H1 (cell line): ENCODE measurements at regions not wholly inside any gene's neighbourhood (a gene's known extent, or its start where the extent isn't known, plus 50 kb on each side); places are given as distances from the start of the nearest gene placed in this dataset.

Source experiments
- CTCF ChIA-PET: fragments of 300-600 bp; sonication (Branson Sonifier 250); formaldehyde crosslinking; loops from one replicate; lab custom pipeline; 2021; ENCODE audit not compliant: partially characterized antibody; lab: Charles Lee
- POLR2A ChIA-PET: fragments of 300-600 bp; sonication (Branson Sonifier 250); formaldehyde crosslinking; loops from one replicate; lab custom pipeline; 2021; ENCODE audit warnings: inconsistent platforms; ENCODE audit not compliant: partially characterized antibody; lab: Charles Lee
- DNase-seq, 2 experiments: peaks; one replicate each; pipeline versions ENCODE4 v3.0.0 to v3.0.0-alpha.2; 2010 to 2022; ENCODE audit warnings: low spot score in 2 of 2, low read depth in 1 of 2, mixed read lengths in 1 of 2
- FAIRE-seq: peaks from 2 replicates; lab custom pipeline; 2011; peaks lifted over from hg19 to GRCh38; lab: Jason Lieb, UNC
- H2AFZ ChIP-seq: 2 replicates; pipeline ENCODE4 v1.8.1; 2012; ENCODE audit warnings: low read length, inconsistent platforms
- H2AK5ac ChIP-seq: 2 replicates; pipeline ENCODE4 v1.6.1; 2013; ENCODE audit warnings: low read depth, low read length
- H2BK120ac ChIP-seq: replicated peaks from 2 replicates; pipeline ENCODE3; 2013; ENCODE audit warnings: low read depth, low read length, inconsistent platforms
- H2BK12ac ChIP-seq: 2 replicates; pipeline ENCODE4 v1.6.1; 2013; ENCODE audit warnings: low read depth, low read length
- H2BK15ac ChIP-seq: 2 replicates; pipeline ENCODE4 v1.6.1; 2013; ENCODE audit warnings: low read length
- H2BK20ac ChIP-seq: 2 replicates; pipeline ENCODE4 v1.6.1; 2013; ENCODE audit warnings: low read length
- H2BK5ac ChIP-seq: 2 replicates; pipeline ENCODE4 v1.6.1; 2013; ENCODE audit warnings: low read depth, low read length
- H3K14ac ChIP-seq: 2 replicates; pipeline ENCODE4 v1.6.1; 2013; ENCODE audit warnings: inconsistent platforms; ENCODE audit not compliant: insufficient read length
- H3K18ac ChIP-seq: 2 replicates; pipeline ENCODE4 v1.6.1; 2013; ENCODE audit warnings: low read length; ENCODE audit errors: extremely low read depth
- H3K23ac ChIP-seq: 2 replicates; pipeline ENCODE4 v1.6.1; 2013; ENCODE audit warnings: inconsistent platforms; ENCODE audit not compliant: insufficient read length
- H3K23me2 ChIP-seq: 2 replicates; pipeline ENCODE4 v1.6.1; 2013; ENCODE audit warnings: low read depth, low read length
- H3K27ac ChIP-seq: 2 replicates; pipeline ENCODE4 v1.6.1; 2011; ENCODE audit warnings: low read depth, low read length, inconsistent platforms
- H3K27me3 ChIP-seq, 4 experiments: replicated peaks in 1 of 4; 1 replicate in 1 of 4; 2 replicates in 3 of 4; pipeline versions ENCODE4 v1.6.1 to v1.8.1; 2011 to 2013; ENCODE audit warnings: low read length in 3 of 4, mild to moderate bottlenecking in 3 of 4, inconsistent platforms in 2 of 4, mixed read lengths in 2 of 4, moderate library complexity in 1 of 4; ENCODE audit not compliant: control insufficient read depth in 3 of 4, insufficient read depth in 3 of 4; ENCODE audit errors: extremely low read depth in 1 of 4
- H3K36me3 ChIP-seq, 4 experiments: 2 replicates each; pipeline versions ENCODE4 v1.6.1 to v1.8.1; 2011 to 2013; ENCODE audit warnings: mild to moderate bottlenecking in 4 of 4, low read length in 3 of 4, moderate library complexity in 2 of 4, control low read depth in 1 of 4, inconsistent platforms in 1 of 4; ENCODE audit not compliant: insufficient read depth in 4 of 4, control insufficient read depth in 2 of 4
- H3K4ac ChIP-seq: replicated peaks from 2 replicates; pipeline ENCODE3; 2013; ENCODE audit warnings: low read length, low read depth, mixed read lengths, inconsistent platforms; ENCODE audit not compliant: insufficient read length
- H3K4me1 ChIP-seq, 4 experiments: replicated peaks in 1 of 4; 1 replicate in 1 of 4; 2 replicates in 3 of 4; pipeline versions ENCODE4 v1.6.1 to v1.8.1; 2011 to 2013; ENCODE audit warnings: low read length in 3 of 4, inconsistent platforms in 2 of 4, mixed read lengths in 1 of 4; ENCODE audit not compliant: insufficient read depth in 4 of 4, control insufficient read depth in 3 of 4
- H3K4me2 ChIP-seq, 2 experiments: 2 replicates each; pipeline versions ENCODE4 v1.6.1 to v1.8.1; 2011 to 2013; ENCODE audit warnings: low read depth in 2 of 2, low read length in 2 of 2, control low read depth in 1 of 2, inconsistent platforms in 1 of 2, mild to moderate bottlenecking in 1 of 2; ENCODE audit not compliant: insufficient read depth in 1 of 2
- H3K4me3 ChIP-seq, 4 experiments: fragments of 200-600, 300-600 bp in 1 of 4; sonication (generic), shearing (Covaris generic), sonication (Bioruptor Twin) in 1 of 4; 2 replicates each; pipeline versions ENCODE4 v1.5.1 to v1.8.1; 2011 to 2016; ENCODE audit warnings: low read length in 4 of 4, low read depth in 3 of 4, control low read depth in 2 of 4, inconsistent platforms in 2 of 4, mild to moderate bottlenecking in 2 of 4, mixed read lengths in 1 of 4, moderate library complexity in 1 of 4; ENCODE audit not compliant: insufficient read depth in 2 of 4; ENCODE audit errors: extremely low read depth in 1 of 4
- H3K56ac ChIP-seq: replicated peaks from 2 replicates; pipeline ENCODE3; 2013; ENCODE audit warnings: low read depth, mild to moderate bottlenecking, mixed read lengths, low read length, inconsistent platforms; ENCODE audit not compliant: insufficient read length
- H3K79me1 ChIP-seq: 2 replicates; pipeline ENCODE4 v1.6.1; 2013; ENCODE audit warnings: low read depth, low read length, control low read depth
- H3K79me2 ChIP-seq, 2 experiments: 2 replicates each; pipeline versions ENCODE4 v1.6.1 to v1.8.1; 2012 to 2013; ENCODE audit warnings: low read length in 2 of 2, mild to moderate bottlenecking in 2 of 2, inconsistent platforms in 1 of 2; ENCODE audit not compliant: insufficient read depth in 2 of 2, control insufficient read depth in 1 of 2
- H3K9ac ChIP-seq, 4 experiments: replicated peaks in 1 of 4; 1 replicate in 1 of 4; 2 replicates in 3 of 4; pipeline versions ENCODE4 v1.6.1 to v1.8.1; 2011 to 2013; ENCODE audit warnings: low read depth in 3 of 4, low read length in 3 of 4, control low read depth in 2 of 4, mild to moderate bottlenecking in 2 of 4, moderate library complexity in 2 of 4, inconsistent platforms in 1 of 4; ENCODE audit errors: extremely low read depth in 1 of 4
- H3K9me3 ChIP-seq, 2 experiments: 2 replicates each; pipeline versions ENCODE4 v1.6.1 to v1.8.1; 2012 to 2013; ENCODE audit warnings: mild to moderate bottlenecking in 2 of 2, moderate library complexity in 2 of 2, control low read depth in 1 of 2, inconsistent platforms in 1 of 2, low read depth in 1 of 2, low read length in 1 of 2, mixed read lengths in 1 of 2; ENCODE audit not compliant: insufficient read depth in 2 of 2
- H4K20me1 ChIP-seq, 2 experiments: replicated peaks in 1 of 2; 2 replicates each; pipeline versions ENCODE3 to v1.8.1; 2011 to 2013; ENCODE audit warnings: inconsistent platforms in 2 of 2, low read length in 2 of 2, mild to moderate bottlenecking in 1 of 2; ENCODE audit not compliant: insufficient read depth in 2 of 2, control insufficient read depth in 1 of 2
- H4K5ac ChIP-seq: 2 replicates; pipeline ENCODE4 v1.6.1; 2013; ENCODE audit warnings: low read length, low read depth, mixed read lengths, inconsistent platforms; ENCODE audit not compliant: insufficient read length
- H4K8ac ChIP-seq: 2 replicates; pipeline ENCODE4 v1.8.0; 2013; ENCODE audit warnings: mild to moderate bottlenecking, moderate library complexity, low read length, inconsistent platforms; ENCODE audit not compliant: insufficient read depth; ENCODE audit errors: extremely low read depth
- H4K91ac ChIP-seq: replicated peaks from 2 replicates; pipeline ENCODE3; 2013; ENCODE audit warnings: low read length, mixed read lengths, inconsistent platforms; ENCODE audit not compliant: insufficient read length
- CREB1 ChIP-seq: IDR thresholded peaks from 2 replicates; pipeline ENCODE4 v1.6.1; 2012; ENCODE audit warnings: inconsistent platforms
- TEAD4 ChIP-seq: IDR thresholded peaks from 2 replicates; pipeline ENCODE4 v1.6.1; 2012; ENCODE audit warnings: low read depth, low read length, inconsistent platforms, mixed read lengths
- WGBS, 2 experiments: shearing (Covaris generic) in 1 of 2; methylation state at CpG; one replicate each; pipeline versions ENCODE4 v1.1.6 to v1.1.7; 2013 to 2015; ENCODE audit warnings: low lambda C conversion rate in 2 of 2, mixed read lengths in 2 of 2, inconsistent platforms in 1 of 2, low coverage in 1 of 2, missing lambda C conversion rate in 1 of 2; ENCODE audit not compliant: insufficient replicate concordance in 2 of 2, insufficient coverage in 1 of 2, insufficient read length in 1 of 2; ENCODE audit errors: extremely low coverage in 1 of 2, missing lambda C conversion rate in 1 of 2; 5-methylcytosine and 5-hydroxymethylcytosine counted together

DNA sequence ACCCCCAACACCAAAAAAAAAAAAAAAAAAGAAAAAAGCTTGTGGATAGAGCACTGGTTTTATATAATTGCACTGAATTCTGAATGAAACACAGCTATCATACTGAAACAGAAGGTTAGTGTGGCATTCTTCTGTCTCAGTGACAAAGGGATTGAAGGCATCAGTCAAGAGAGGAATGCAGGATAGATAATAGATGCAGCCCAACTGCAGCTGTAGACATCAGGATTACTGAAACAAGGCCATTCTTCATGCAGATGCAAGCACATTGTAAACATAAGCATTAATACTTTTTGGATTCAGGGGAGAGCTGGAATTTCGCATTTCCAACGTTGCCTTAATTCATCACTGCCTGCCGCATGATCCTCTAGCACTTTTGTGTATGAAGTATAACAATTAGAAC is 897.4 kb upstream of the KLHL29 start:
- no peaks in the 10 kb centered on the region for H3K79me2 ChIP-seq
- no peak overlapping the region for H2BK20ac ChIP-seq
- H2AFZ ChIP-seq = no peak overlapping the region
- no peak overlapping the region for H2BK15ac ChIP-seq
- H2AK5ac ChIP-seq = no peak overlapping the region
- peak; percentile 81 for TF ChIP-seq TEAD4
- TF ChIP-seq CREB1 = no peak
- no peak overlapping the region for H4K91ac ChIP-seq
- no peak overlapping the region for H2BK12ac ChIP-seq
- no peaks in the 10 kb centered on the region; a peak in 1 of 4 replicates for H3K9me3 ChIP-seq
- no peak overlapping the region for H3K4me3 ChIP-seq
- peaks cover 0 to 3% (median 0%) of the 10 kb centered on the region in 4 experiments; a peak in 1 of 7 replicates for H3K4me1 ChIP-seq
- no peak overlapping the region for H2BK5ac ChIP-seq
- no peaks in the 10 kb centered on the region for H3K36me3 ChIP-seq
- no peak overlapping the region for H3K27ac ChIP-seq
- ChIA-PET POLR2A (interaction anchor here (0.6 kb wide), 1 partner anchor 25 kb away, joined by 3 read pairs; no protein-coding TSS in a partner anchor), CTCF (no interaction called here)
- no peaks in the 10 kb centered on the region for H4K20me1 ChIP-seq
- H3K56ac ChIP-seq = no peak overlapping the region
- no peak overlapping the region for H4K8ac ChIP-seq
- no peaks in the 10 kb centered on the region for H3K79me1 ChIP-seq
- FAIRE-seq (no peak), DNase-seq (no peak)
- H3K9ac ChIP-seq = no peak overlapping the region
- no peak overlapping the region for H4K5ac ChIP-seq
- H3K23ac ChIP-seq = no peak overlapping the region
- H3K4ac ChIP-seq = no peak overlapping the region
- no peak overlapping the region for H3K18ac ChIP-seq
- WGBS, 2 experiments = 89% methylated on average over 3 of the region's 3 CpGs; no CpG with 5 or more reads in 1 of the 2 experiments
- no peak overlapping the region for H2BK120ac ChIP-seq
- H3K14ac ChIP-seq = no peak overlapping the region
- no peaks in the 10 kb centered on the region; the same call in 1 of the 2 replicates for H3K23me2 ChIP-seq
- peaks cover 0 to 2% (median 0%) of the 10 kb centered on the region in 4 experiments; a peak in 1 of 7 replicates for H3K27me3 ChIP-seq
- no peak overlapping the region for H3K4me2 ChIP-seq
